Tibial nerve (tissue), 4 donors: ENCODE measurements at regions not wholly inside any gene's neighbourhood (a gene's known extent, or its start where the extent isn't known, plus 50 kb on each side); places are given as distances from the start of the nearest gene placed in this dataset.

Experiments used
- CTCF ChIP-seq, 5 experiments: fragments of 200-600 bp in 3 of 5; fragments of 450-650 bp in 2 of 5; sonication (generic) in 3 of 5; IDR thresholded peaks; one replicate each; pipeline ENCODE4 v1.5.1; 2016 to 2019; ENCODE audit warnings: antibody characterized with exemption in 5 of 5, mild to moderate bottlenecking in 3 of 5, moderate library complexity in 2 of 5
- EP300 ChIP-seq, 2 donors: sonication (generic); formaldehyde crosslinking; IDR thresholded peaks; one replicate each; pipeline ENCODE4 v1.6.1; 2017; ENCODE audit warnings: antibody characterized with exemption in 2 of 2, mild to moderate bottlenecking in 1 of 2
- POLR2A ChIP-seq, 2 donors: fragments of 450-650 bp; IDR thresholded peaks; one replicate each; pipeline ENCODE4 v1.6.1; 2017; ENCODE audit warnings: antibody characterized with exemption in 2 of 2, mild to moderate bottlenecking in 2 of 2, moderate library complexity in 2 of 2

DNA sequence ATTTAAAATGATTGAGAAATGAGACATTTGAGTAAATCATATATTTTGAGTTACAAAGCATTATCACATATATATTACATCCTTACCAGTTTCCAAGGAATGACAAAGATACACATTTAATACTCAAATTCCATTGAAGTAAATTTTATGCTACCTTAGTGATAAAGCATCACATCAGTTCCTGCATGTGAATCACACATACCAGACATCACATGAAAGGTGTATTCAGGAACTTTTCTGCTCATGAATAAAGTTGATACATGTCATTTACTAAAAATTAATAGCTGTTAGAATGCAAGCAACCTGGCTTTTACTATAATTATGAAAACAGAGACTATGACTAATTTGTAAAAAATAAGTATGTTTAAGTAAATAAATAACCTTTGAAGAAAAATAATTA is 548.8 kb upstream of the SLC39A10 start:
- TF ChIP-seq CTCF (IDR thresholded peaks at IDR 0.05), result no peak
- no peak for TF ChIP-seq EP300 (IDR thresholded peaks at IDR 0.05)
- TF ChIP-seq POLR2A (IDR thresholded peaks at IDR 0.05), result no peak
